ENCODE measurements at regions not wholly inside any gene's neighbourhood (a gene's known extent, or its start where the extent isn't known, plus 50 kb on each side); places are given as distances from the start of the nearest gene placed in this dataset.

GRCh38 chr21:15140321-15141019 lies 75.7 kb upstream of the NRIP1 start:
- Histone ChIP-seq H3K27ac (ENCODE audit: insufficient read depth, low read length) (no peak overlapping the region), H3K4me3 (ENCODE audit: insufficient read depth, low read depth, low read length) (no peak overlapping the region), H2BK15ac (ENCODE audit: low read depth, low read length) (no peak overlapping the region), H3K4me2 (ENCODE audit: low read depth, low read length) (no peak overlapping the region; the same call in 1 of the 2 replicates), H2AFZ (replicated peaks; ENCODE audit: low read length, poor library complexity) (no peak overlapping the region), H4K20me1 (ENCODE audit: insufficient read depth, low read length) (no peaks in the 10 kb centered on the region), H3K9me1 (ENCODE audit: insufficient read depth, low read length) (no peaks in the 10 kb centered on the region), H3K14ac (replicated peaks; ENCODE audit: low read depth, low read length) (no peak overlapping the region), H3K9ac (ENCODE audit: low read depth, low read length) (no peak overlapping the region), H3K4ac (ENCODE audit: low read depth, low read length) (no peak overlapping the region), H2BK5ac (ENCODE audit: low read depth, low read length, poor library complexity, severe bottlenecking) (no peak overlapping the region), H3K18ac (ENCODE audit: low read depth, low read length) (no peak overlapping the region), H3K4me1 (ENCODE audit: control insufficient read depth, insufficient read depth, low read length) (no peaks in the 10 kb centered on the region), H2AK5ac (ENCODE audit: low read depth, low read length) (no peak overlapping the region), H4K8ac (ENCODE audit: low read depth in 2 of 2, low read length in 2 of 2) (no peak overlapping the region), H3K27me3 (ENCODE audit: control insufficient read depth, insufficient read depth, low read length) (peaks cover 10% of the 10 kb centered on the region), H3K56ac (ENCODE audit: extremely low read depth, insufficient read depth, low read length) (no peak overlapping the region), H2BK120ac (ENCODE audit: low read depth, low read length) (no peak overlapping the region), H3K23ac (ENCODE audit: low read depth, low read length) (no peak overlapping the region), H2BK20ac (ENCODE audit: low read depth, low read length) (no peak overlapping the region), H4K91ac (ENCODE audit: insufficient read depth, low read depth, low read length) (no peak overlapping the region), H2AK9ac (replicated peaks; ENCODE audit: low read depth, low read length, poor library complexity) (no peak overlapping the region), H3K9me3 (ENCODE audit: control insufficient read depth, insufficient read depth, low read length) (no peaks in the 10 kb centered on the region), H3K36me3 (ENCODE audit: control insufficient read depth, insufficient read depth, low read length) (no peaks in the 10 kb centered on the region), H4K5ac (ENCODE audit: low read depth, low read length) (no peak overlapping the region), H3K79me1 (ENCODE audit: low read depth in 1 of 2, low read length in 2 of 2) (no peaks in the 10 kb centered on the region)
- DNase-seq, result no peak
- CTCF ChIA-PET, result no interaction called here
- intact Hi-C loops (cut with micrococcal nuclease), result no loop called here
- 13% methylated on average over 1 of the region's 9 CpGs; no CpG with 5 or more reads in 1 of the 2 experiments for WGBS, 2 experiments (ENCODE audit: extremely low coverage in 2 of 2, insufficient read length in 1 of 2)
- dilution Hi-C loops (cut with HindIII; ENCODE audit: low sequenced_read_pairs, unreplicated experiment), result no loop called here
- ATAC-seq (ENCODE audit: low read depth), result peak; percentile 46; the same call in 1 of the 2 replicates
- POLR2A ChIA-PET (ENCODE audit: unreplicated experiment), result no interaction called here
- in situ Hi-C loops (cut with MboI; ENCODE audit: low sequenced_read_pairs), result no loop called here
- TF ChIP-seq BHLHE40 (IDR thresholded peaks at IDR 0.05; ENCODE audit: low read depth, low read length) (no peak), FOS (IDR thresholded peaks at IDR 0.05; ENCODE audit: low read depth, low read length) (no peak), POLR2A (IDR thresholded peaks at IDR 0.05; ENCODE audit: low read depth, low read length) (no peak), ELK1 (IDR thresholded peaks at IDR 0.05; ENCODE audit: borderline replicate concordance, low read depth, low read length) (no peak), RAD21 (IDR thresholded peaks at IDR 0.05; ENCODE audit: low read length) (no peak), CTCF (conservative IDR thresholded peaks at IDR 0.05; ENCODE audit: low read depth, low read length) (no peak), USF2 (IDR thresholded peaks at IDR 0.05; ENCODE audit: low read depth, low read length) (no peak), CHD1 (IDR thresholded peaks at IDR 0.05; ENCODE audit: low read depth, low read length) (no peak), RFX5 (IDR thresholded peaks at IDR 0.05; ENCODE audit: low read depth, low read length) (no peak), CEBPB (IDR thresholded peaks at IDR 0.05; ENCODE audit: low read depth, low read length) (no peak), NFE2L2 (IDR thresholded peaks at IDR 0.05; ENCODE audit: low read depth, low read length) (no peak), MAFK (IDR thresholded peaks at IDR 0.05; ENCODE audit: low read depth, low read length) (no peak), RCOR1 (IDR thresholded peaks at IDR 0.05; ENCODE audit: insufficient replicate concordance, low read length) (no peak), MAZ (IDR thresholded peaks at IDR 0.05; ENCODE audit: borderline replicate concordance, low read depth, low read length) (no peak), SMC3 (IDR thresholded peaks at IDR 0.05; ENCODE audit: low read depth, low read length) (no peak), MXI1 (IDR thresholded peaks at IDR 0.05; ENCODE audit: borderline replicate concordance, low read depth, low read length) (no peak)
- no TSS peak for BruUV-seq (replicated peaks)

Measured in IMR-90 (cell line).